ENCODE measurements at regions not wholly inside any gene's neighbourhood (a gene's known extent, or its start where the extent isn't known, plus 50 kb on each side); places are given as distances from the start of the nearest gene placed in this dataset.

- no peaks in the 10 kb centered on the region for H3K4me1 ChIP-seq
- DNase-seq: no peak
- intact Hi-C loops (cut with DNase I): no loop called here
- no peak for TF ChIP-seq CTCF (IDR thresholded peaks at IDR 0.05)
- H3K9me3 ChIP-seq: peaks cover 0 to 3% of the 10 kb centered on the region in 2 donors
- no peak overlapping the region for H3K27ac ChIP-seq
- H3K36me3 ChIP-seq: no peaks in the 10 kb centered on the region
- no peak for ATAC-seq
- H3K4me3 ChIP-seq: no peak overlapping the region
- H3K27me3 ChIP-seq: no peaks in the 10 kb centered on the region
These were observed 134.6 kb downstream of the AASDHPPT start for GRCh38 chr11:106212081-106212480.

- H3K36me3 ChIP-seq: no peaks in the 10 kb centered on the region
- H3K4me3 ChIP-seq: no peak overlapping the region
- no peaks in the 10 kb centered on the region for H3K27me3 ChIP-seq
- intact Hi-C loops (cut with DNase I): no loop called here
- no peak for TF ChIP-seq CTCF (IDR thresholded peaks at IDR 0.05)
- H3K4me1 ChIP-seq: no peaks in the 10 kb centered on the region
- H3K9me3 ChIP-seq: peaks cover 0 to 4% of the 10 kb centered on the region in 2 donors
- ATAC-seq (no peak), DNase-seq (no peak)
- no peak overlapping the region for H3K27ac ChIP-seq
These were observed 138.8 kb downstream of the AASDHPPT start for GRCh38 chr11:106216281-106216680.

- no peak for DNase-seq
- TF ChIP-seq CTCF (IDR thresholded peaks at IDR 0.05): no peak
- no peaks in the 10 kb centered on the region for H3K27me3 ChIP-seq
- H3K27ac ChIP-seq: no peak overlapping the region
- no peaks in the 10 kb centered on the region for H3K4me1 ChIP-seq
- no peak overlapping the region for H3K4me3 ChIP-seq
- no peaks in the 10 kb centered on the region for H3K36me3 ChIP-seq
- no peak for ATAC-seq
- intact Hi-C loops (cut with DNase I): no loop called here
- peaks cover 0 to 15% of the 10 kb centered on the region in 2 donors for H3K9me3 ChIP-seq
These were observed 140.0 kb downstream of the AASDHPPT start for GRCh38 chr11:106217456-106217855.

- no peak for DNase-seq
- TF ChIP-seq CTCF (IDR thresholded peaks at IDR 0.05): no peak
- Histone ChIP-seq H3K4me1 (no peaks in the 10 kb centered on the region), H3K27ac (no peak overlapping the region), H3K27me3 (no peaks in the 10 kb centered on the region), H3K9me3 (peaks cover 0 to 22% of the 10 kb centered on the region in 2 donors), H3K4me3 (no peak overlapping the region), H3K36me3 (no peaks in the 10 kb centered on the region)
- intact Hi-C loops (cut with DNase I): no loop called here
- ATAC-seq: no peak
These were observed 140.6 kb downstream of the AASDHPPT start for GRCh38 chr11:106218106-106218505.

GRCh38 chr11:106222626-106223025 lies 145.2 kb downstream of the AASDHPPT start:
- Histone ChIP-seq H3K4me3 (no peak overlapping the region), H3K36me3 (no peaks in the 10 kb centered on the region), H3K27me3 (no peaks in the 10 kb centered on the region), H3K27ac (no peak overlapping the region), H3K4me1 (no peaks in the 10 kb centered on the region), H3K9me3 (peaks cover 0 to 33% of the 10 kb centered on the region in 2 donors)
- DNase-seq (no peak), ATAC-seq (no peak)
- TF ChIP-seq CTCF (IDR thresholded peaks at IDR 0.05): no peak
- intact Hi-C loops (cut with DNase I): no loop called here

All from left lung (tissue), 4 donors.